Pancreas (tissue), 10 donors: ENCODE measurements at regions not wholly inside any gene's neighbourhood (a gene's known extent, or its start where the extent isn't known, plus 50 kb on each side); places are given as distances from the start of the nearest gene placed in this dataset.

ENCODE experiments used
- ATAC-seq, 4 donors: fragments of 200-7000 bp; cut with Tn5 transposase; one replicate each; pipeline versions ENCODE4 v1.8.0 to v1.9.1; 2020; ENCODE audit warnings: mild to moderate bottlenecking in 4 of 4, moderate library complexity in 4 of 4
- DNase-seq, 6 donors: peaks; one replicate each; pipeline ENCODE4 v3.0.0-alpha.2; 2020
- FAIRE-seq: peaks from 2 replicates; lab custom pipeline; 2012; peaks lifted over from hg19 to GRCh38; lab: Jason Lieb, UNC
- H3K27ac ChIP-seq, 4 donors: fragments of 200-600 bp; sonication (generic); 1 replicate in 3 of 4; 2 replicates in 1 of 4; pipeline versions ENCODE4 v1.5.0 to v1.8.0; 2020
- H3K27me3 ChIP-seq, 4 donors: fragments of 200-600 bp; one replicate each; pipeline ENCODE4 v1.8.0; 2021
- H3K36me3 ChIP-seq, 3 donors: fragments of 200-600 bp; sonication (generic) in 1 of 3; one replicate each; pipeline versions ENCODE4 v1.5.0 to v1.8.0; 2020 to 2021
- H3K4me1 ChIP-seq, 3 donors: fragments of 200-600 bp; one replicate each; pipeline ENCODE4 v1.8.0; 2021
- H3K4me3 ChIP-seq, 4 donors: fragments of 200-600 bp; sonication (generic) in 2 of 4; one replicate each; pipeline versions ENCODE4 v1.5.0 to v1.8.0; 2020 to 2021
- H3K9me3 ChIP-seq, 4 donors: fragments of 200-600 bp; one replicate each; pipeline ENCODE4 v1.8.0; 2021
- CTCF ChIP-seq, 4 donors: fragments of 200-600 bp; sonication (generic) in 3 of 4; IDR thresholded peaks; one replicate each; pipeline versions ENCODE4 v1.5.0 to v1.8.0; 2021; ENCODE audit warnings: antibody characterized with exemption in 4 of 4
- WGBS, 2 donors: extraction: QIAGEN DNeasy Blood & Tissue Kit; methylation state at CpG; one replicate each; pipeline ENCODE4 v1.1.7; 2013; 5-methylcytosine and 5-hydroxymethylcytosine counted together
- intact Hi-C, 3 donors: fragments of 100-400 bp; cut with DNase I; formaldehyde crosslinking; loops; one replicate each; pipeline versions ENCODE4 v1.11.1 to v1.14.2; 2022
- donor health status: healthy with polysubstance abuse.
- donor health status: DM: no; HTN: no; CAD: no; lungs with moderate emphysema.
- donor health status: DM: no; HTN: no; CAD: no.
- donor health status: control.
- donor health status: control.
- donor health status: Bipolar disorder and iron deficiency.
- donor health status: DM: yes; HTN: yes; CAD: no.
- donor health status: DM: no; HTN: no; CAD: no.
- donor health status: DM: no; HTN: no; CAD: no.
- donor health status: DM: yes; HTN: yes; CAD: no.

- no peaks in the 10 kb centered on the region for H3K9me3 ChIP-seq
- no peak overlapping the region for H3K27ac ChIP-seq
- no peak overlapping the region for H3K4me3 ChIP-seq
- H3K27me3 ChIP-seq = no peaks in the 10 kb centered on the region
- 66 to 71% methylated on average over 8 of the region's 8 CpGs for WGBS, 2 donors
- intact Hi-C loops = no loop called here
- H3K36me3 ChIP-seq = no peaks in the 10 kb centered on the region
- DNase-seq = peak in 1 of 6 donors; percentile 33
- ATAC-seq = peak in 3 of 4 donors; percentile 35 to 86 (median 74)
- FAIRE-seq = no peak
- no peaks in the 10 kb centered on the region for H3K4me1 ChIP-seq
- TF ChIP-seq CTCF (IDR thresholded peaks at IDR 0.05) = no peak
Measured at GRCh38 chr22:25437414-25438160, 126.9 kb upstream of the GRK3 start.

GRCh38 chr22:25447067-25447685 lies 117.3 kb upstream of the GRK3 start:
- Histone ChIP-seq H3K4me3 (no peak overlapping the region), H3K36me3 (no peaks in the 10 kb centered on the region), H3K27me3 (no peaks in the 10 kb centered on the region), H3K27ac (no peak overlapping the region), H3K9me3 (no peaks in the 10 kb centered on the region), H3K4me1 (peaks cover 4 to 19% (median 13%) of the 10 kb centered on the region in 3 donors)
- FAIRE-seq (no peak), DNase-seq (no peak), ATAC-seq (no peak)
- WGBS, 2 donors = 35 to 42% methylated on average over 4 of the region's 4 CpGs
- intact Hi-C loops = loop anchor here in 1 of 3 donors (10.0 kb wide), 1 partner anchor 82 kb away; no protein-coding TSS in a partner anchor
- TF ChIP-seq CTCF (IDR thresholded peaks at IDR 0.05) = no peak

GRCh38 chr22:25447686-25448434 lies 116.6 kb upstream of the GRK3 start:
- intact Hi-C loops = loop anchor here in 1 of 3 donors (10.0 kb wide), 1 partner anchor 83 kb away; no protein-coding TSS in a partner anchor
- peak; percentile 80 to 95 (median 92) for DNase-seq
- H3K4me1 ChIP-seq = peaks cover 5 to 21% (median 13%) of the 10 kb centered on the region in 3 donors
- no peaks in the 10 kb centered on the region for H3K27me3 ChIP-seq
- peak overlapping the region; percentile 47 to 66 (median 63) for H3K4me3 ChIP-seq
- peak overlapping the region in 2 of 4 donors; percentile 59 to 74 for H3K27ac ChIP-seq
- H3K36me3 ChIP-seq = no peaks in the 10 kb centered on the region
- WGBS, 2 donors = 5 to 6% methylated on average over 30 of the region's 30 CpGs
- no peaks in the 10 kb centered on the region for H3K9me3 ChIP-seq
- TF ChIP-seq CTCF (IDR thresholded peaks at IDR 0.05) = peak; percentile 81 to 93 (median 87)
- peak; percentile 95 to 99 (median 99) for ATAC-seq
- FAIRE-seq = no peak

GRCh38 chr22:25448435-25449051 lies 115.9 kb upstream of the GRK3 start:
- DNase-seq (peak in 1 of 6 donors; percentile 18), FAIRE-seq (no peak), ATAC-seq (peak; percentile 37 to 44 (median 42))
- no peak for TF ChIP-seq CTCF (IDR thresholded peaks at IDR 0.05)
- Histone ChIP-seq H3K27ac (peak overlapping the region in 1 of 4 donors; percentile 74), H3K36me3 (no peaks in the 10 kb centered on the region), H3K9me3 (no peaks in the 10 kb centered on the region), H3K4me1 (peaks cover 5 to 21% (median 13%) of the 10 kb centered on the region in 3 donors), H3K4me3 (peak overlapping the region; percentile 47 to 66 (median 63)), H3K27me3 (no peaks in the 10 kb centered on the region)
- intact Hi-C loops = loop anchor here in 1 of 3 donors (10.0 kb wide), 1 partner anchor 84 kb away; no protein-coding TSS in a partner anchor
- 1 to 2% methylated on average over 15 to 16 of the region's 16 CpGs for WGBS, 2 donors
